ENCODE measurements at regions not wholly inside any gene's neighbourhood (a gene's known extent, or its start where the extent isn't known, plus 50 kb on each side); places are given as distances from the start of the nearest gene placed in this dataset.
A peak's percentile ranks its signal among the peaks of the same experiment; 100 is the strongest.

DNA sequence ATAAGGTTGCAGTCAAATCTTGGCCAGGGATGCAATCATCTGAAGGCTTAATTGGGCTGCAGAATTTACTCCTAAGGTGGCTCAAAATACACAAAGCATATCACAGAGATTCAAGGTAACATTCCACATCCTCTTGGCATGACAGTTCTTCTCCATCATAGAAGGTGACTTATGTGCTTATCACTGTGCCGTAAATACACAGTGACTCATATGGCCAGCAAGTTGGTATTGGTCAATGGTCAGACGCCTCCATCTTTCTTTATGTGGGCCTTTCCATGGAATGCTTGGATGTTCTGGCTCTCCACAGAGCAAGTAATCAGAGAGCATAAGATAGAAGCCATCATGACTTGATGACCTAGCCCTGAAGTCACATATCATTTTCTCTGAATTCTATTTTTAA is 168.8 kb upstream of the ST8SIA2 start:
- DNase-seq, result no peak
- H3K4me3 ChIP-seq (ENCODE audit: insufficient read depth, low read depth, low read length), result no peak overlapping the region
- no peaks in the 10 kb centered on the region for H3K27me3 ChIP-seq (ENCODE audit: control insufficient read depth, insufficient read depth, low read length)
- no peaks in the 10 kb centered on the region for H3K36me3 ChIP-seq (replicated peaks; ENCODE audit: control insufficient read depth, insufficient read depth, low read length)

- peak; percentile 44 for DNase-seq
- Histone ChIP-seq H3K36me3 (replicated peaks; ENCODE audit: control insufficient read depth, insufficient read depth, low read length) (no peaks in the 10 kb centered on the region), H3K27me3 (ENCODE audit: control insufficient read depth, insufficient read depth, low read length) (no peaks in the 10 kb centered on the region), H3K4me3 (ENCODE audit: insufficient read depth, low read depth, low read length) (no peak overlapping the region)
Measured at GRCh38 chr15:92226020-92226612, 167.6 kb upstream of the ST8SIA2 start.

GRCh38 chr15:92228830-92229229 is 164.9 kb upstream of the ST8SIA2 start:
- H3K36me3 ChIP-seq (replicated peaks; ENCODE audit: control insufficient read depth, insufficient read depth, low read length), result no peaks in the 10 kb centered on the region
- H3K4me3 ChIP-seq (ENCODE audit: insufficient read depth, low read depth, low read length), result no peak overlapping the region
- H3K27me3 ChIP-seq (ENCODE audit: control insufficient read depth, insufficient read depth, low read length), result no peaks in the 10 kb centered on the region
- no peak for DNase-seq

DNA sequence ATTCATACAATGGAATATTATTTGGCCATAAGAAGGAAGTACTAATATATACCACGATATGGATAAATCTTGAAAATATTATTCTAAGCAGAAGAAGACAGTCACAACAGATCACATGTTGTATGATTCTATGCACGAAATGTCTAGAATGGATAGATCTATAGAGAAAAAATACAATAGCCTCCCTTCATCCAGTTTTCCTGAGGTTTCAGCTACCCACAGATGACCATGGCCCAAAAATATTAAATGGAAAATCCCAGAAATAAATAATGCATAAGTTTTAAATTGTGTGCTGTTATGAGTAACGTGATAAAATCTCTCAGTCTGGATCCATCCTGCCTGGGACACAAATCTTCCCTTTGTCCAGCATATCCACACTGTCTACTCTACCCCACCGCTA is 162.2 kb upstream of the ST8SIA2 start:
- no peak overlapping the region for H3K4me3 ChIP-seq (ENCODE audit: insufficient read depth, low read depth, low read length)
- no peaks in the 10 kb centered on the region for H3K27me3 ChIP-seq (ENCODE audit: control insufficient read depth, insufficient read depth, low read length)
- DNase-seq, result no peak
- no peaks in the 10 kb centered on the region for H3K36me3 ChIP-seq (replicated peaks; ENCODE audit: control insufficient read depth, insufficient read depth, low read length)

DNA sequence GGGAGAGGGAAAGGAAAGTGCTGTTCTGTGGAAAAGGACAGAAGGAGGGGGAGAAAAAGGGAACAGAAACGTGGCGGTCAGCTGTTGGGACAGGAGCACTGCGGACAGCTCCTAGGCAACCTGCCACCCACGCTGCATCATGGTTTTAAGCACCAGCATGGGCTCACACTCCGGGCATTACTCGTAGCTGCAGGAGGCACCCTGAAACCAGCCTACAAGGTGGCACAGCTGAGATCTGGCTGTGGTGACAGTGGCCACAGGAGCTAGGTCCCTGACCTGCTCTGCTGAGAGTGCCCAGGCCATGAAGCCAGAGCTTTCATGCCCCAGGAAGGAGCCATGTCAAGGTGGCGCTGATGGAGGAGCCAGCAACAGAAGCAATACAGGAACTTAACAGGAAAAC is 161.4 kb upstream of the ST8SIA2 start:
- DNase-seq, result no peak
- Histone ChIP-seq H3K27me3 (ENCODE audit: control insufficient read depth, insufficient read depth, low read length) (no peaks in the 10 kb centered on the region), H3K4me3 (ENCODE audit: insufficient read depth, low read depth, low read length) (no peak overlapping the region), H3K36me3 (replicated peaks; ENCODE audit: control insufficient read depth, insufficient read depth, low read length) (no peaks in the 10 kb centered on the region)

DNA sequence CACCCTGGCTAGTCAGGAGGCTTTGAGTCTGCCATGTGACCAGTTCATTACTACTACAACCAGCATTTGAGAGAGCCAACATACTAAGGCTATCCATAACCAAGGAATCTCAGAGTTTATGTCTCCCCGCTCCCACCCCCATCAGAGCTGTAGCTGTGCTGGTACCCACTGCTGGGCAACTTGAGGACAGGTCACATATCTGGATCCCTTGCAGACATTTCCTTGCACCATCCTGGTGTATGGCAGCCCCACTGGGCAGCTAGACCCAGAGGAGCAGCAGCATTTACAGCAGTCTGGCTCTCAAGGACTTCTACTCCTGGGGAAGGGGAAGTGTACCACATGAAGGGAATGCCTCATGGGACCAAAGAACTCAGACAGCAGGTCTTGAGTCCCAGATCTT is 160.8 kb upstream of the ST8SIA2 start:
- Histone ChIP-seq H3K27me3 (ENCODE audit: control insufficient read depth, insufficient read depth, low read length) (no peaks in the 10 kb centered on the region), H3K4me3 (ENCODE audit: insufficient read depth, low read depth, low read length) (no peak overlapping the region), H3K36me3 (replicated peaks; ENCODE audit: control insufficient read depth, insufficient read depth, low read length) (no peaks in the 10 kb centered on the region)
- no peak for DNase-seq

- H3K27me3 ChIP-seq (ENCODE audit: control insufficient read depth, insufficient read depth, low read length), result no peaks in the 10 kb centered on the region
Measured at GRCh38 chr15:92243227-92243626, 150.5 kb upstream of the ST8SIA2 start.

GRCh38 chr15:92244703-92245102 is 149.0 kb upstream of the ST8SIA2 start:
- no peaks in the 10 kb centered on the region for H3K27me3 ChIP-seq (ENCODE audit: control insufficient read depth, insufficient read depth, low read length)
- no peaks in the 10 kb centered on the region for H3K36me3 ChIP-seq (replicated peaks; ENCODE audit: control insufficient read depth, insufficient read depth, low read length)
- peak; percentile 16 for DNase-seq
- H3K4me3 ChIP-seq (ENCODE audit: insufficient read depth, low read depth, low read length), result no peak overlapping the region

More at GRCh38 chr15:92243227-92243626, 150.5 kb upstream of the ST8SIA2 start:
- no peak overlapping the region for H3K4me3 ChIP-seq (ENCODE audit: insufficient read depth, low read depth, low read length)
- no peak for DNase-seq
- no peaks in the 10 kb centered on the region for H3K36me3 ChIP-seq (replicated peaks; ENCODE audit: control insufficient read depth, insufficient read depth, low read length)

GRCh38 chr15:92247649-92248242 is 145.9 kb upstream of the ST8SIA2 start:
- Histone ChIP-seq H3K36me3 (replicated peaks; ENCODE audit: control insufficient read depth, insufficient read depth, low read length) (no peaks in the 10 kb centered on the region), H3K4me3 (ENCODE audit: insufficient read depth, low read depth, low read length) (no peak overlapping the region), H3K27me3 (ENCODE audit: control insufficient read depth, insufficient read depth, low read length) (no peaks in the 10 kb centered on the region)
- DNase-seq, result no peak

DNA sequence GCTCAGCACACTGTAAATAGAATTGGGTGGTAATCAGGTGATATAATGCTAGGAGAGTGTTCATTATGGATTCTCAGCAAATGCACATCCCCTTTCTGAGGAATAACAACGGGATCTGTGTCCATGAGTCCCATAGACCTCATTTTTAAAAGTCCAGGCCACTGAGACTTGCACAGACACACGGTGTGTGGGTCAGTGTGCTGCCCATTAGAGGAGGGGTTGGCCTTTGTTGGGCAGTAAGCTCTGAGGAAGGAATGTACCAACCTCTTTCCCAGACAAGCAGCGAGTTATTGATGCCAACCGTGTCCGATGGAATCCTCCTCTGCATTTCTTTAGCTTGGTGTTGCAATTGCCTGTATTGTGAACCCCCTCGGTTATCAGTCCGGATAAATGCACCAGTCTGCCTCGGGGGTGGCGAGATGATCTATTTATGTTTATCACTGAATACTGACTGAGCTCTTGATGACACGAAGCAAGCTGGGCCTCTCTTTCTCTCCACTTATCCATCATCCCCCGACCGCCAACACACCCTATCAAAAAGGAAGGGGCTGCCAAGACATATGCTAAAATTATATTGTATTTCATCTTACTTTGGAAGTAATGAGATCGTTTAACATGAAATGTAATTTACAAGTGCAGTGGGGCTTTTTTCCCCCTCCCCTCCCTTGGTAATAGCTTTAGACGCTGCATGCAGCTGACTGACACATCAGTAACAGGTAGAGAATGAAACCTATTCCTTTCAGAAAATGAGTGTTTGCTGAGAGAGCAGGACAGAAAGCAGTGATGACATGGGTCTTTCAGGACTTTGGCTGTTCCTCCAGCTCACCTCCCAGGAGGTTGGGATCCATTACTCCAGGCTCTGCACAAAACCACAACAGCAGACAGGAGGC is 126.6 kb upstream of the ST8SIA2 start:
- Histone ChIP-seq H3K4me3 (ENCODE audit: insufficient read depth, low read depth, low read length) (no peak overlapping the region), H3K27me3 (ENCODE audit: control insufficient read depth, insufficient read depth, low read length) (no peaks in the 10 kb centered on the region), H3K36me3 (replicated peaks; ENCODE audit: control insufficient read depth, insufficient read depth, low read length) (no peaks in the 10 kb centered on the region)
- DNase-seq, result no peak

DNA sequence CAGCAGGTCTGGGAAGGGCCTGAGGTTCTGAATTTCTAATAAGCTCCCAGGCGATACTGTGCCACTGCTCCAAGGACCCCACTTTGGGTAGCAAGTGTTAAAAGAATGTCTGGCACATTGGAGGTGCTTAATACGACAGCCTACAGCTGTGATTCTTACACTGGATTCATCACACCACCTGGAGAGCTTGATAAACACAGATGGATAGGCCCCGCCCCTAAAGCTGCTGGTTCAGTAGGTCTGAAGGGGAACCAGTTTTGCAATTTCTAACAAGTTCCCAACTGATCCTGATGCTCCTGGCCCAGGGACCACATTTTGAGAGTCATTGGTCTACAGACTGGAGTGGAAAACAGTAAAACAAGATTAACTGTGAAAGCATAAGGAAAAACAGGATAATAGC is 124.8 kb upstream of the ST8SIA2 start:
- DNase-seq, result peak; percentile 15
- no peak overlapping the region for H3K4me3 ChIP-seq (ENCODE audit: insufficient read depth, low read depth, low read length)
- no peaks in the 10 kb centered on the region for H3K27me3 ChIP-seq (ENCODE audit: control insufficient read depth, insufficient read depth, low read length)
- H3K36me3 ChIP-seq (replicated peaks; ENCODE audit: control insufficient read depth, insufficient read depth, low read length), result no peaks in the 10 kb centered on the region

DNA sequence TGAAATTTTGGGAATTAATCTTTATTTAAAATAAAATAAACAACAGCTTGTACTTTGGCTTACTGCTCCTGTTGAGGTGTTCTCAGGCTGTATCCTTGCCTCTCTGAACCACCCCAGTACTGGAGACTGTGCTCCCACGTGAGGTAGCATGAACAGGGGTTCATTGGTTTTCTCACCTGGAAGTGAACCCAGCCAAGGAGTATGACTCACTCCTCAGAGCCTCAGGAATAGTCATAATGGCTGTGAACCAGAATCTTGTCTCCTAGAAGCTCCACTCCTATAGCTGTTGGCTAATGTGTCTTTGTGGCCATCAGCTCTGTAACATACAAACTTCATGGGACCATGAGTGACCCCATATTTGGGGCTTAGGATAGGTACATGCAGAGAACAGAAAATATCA is 122.5 kb upstream of the ST8SIA2 start:
- H3K36me3 ChIP-seq (replicated peaks; ENCODE audit: control insufficient read depth, insufficient read depth, low read length), result no peaks in the 10 kb centered on the region
- no peak overlapping the region for H3K4me3 ChIP-seq (ENCODE audit: insufficient read depth, low read depth, low read length)

GRCh38 chr15:92272106-92272505 is 121.6 kb upstream of the ST8SIA2 start:
- no peaks in the 10 kb centered on the region for H3K36me3 ChIP-seq (replicated peaks; ENCODE audit: control insufficient read depth, insufficient read depth, low read length)
- no peak for DNase-seq
- H3K27me3 ChIP-seq (ENCODE audit: control insufficient read depth, insufficient read depth, low read length), result no peaks in the 10 kb centered on the region
- H3K4me3 ChIP-seq (ENCODE audit: insufficient read depth, low read depth, low read length), result no peak overlapping the region

More for the DNA sequence above, 122.5 kb upstream of the ST8SIA2 start:
- no peaks in the 10 kb centered on the region for H3K27me3 ChIP-seq (ENCODE audit: control insufficient read depth, insufficient read depth, low read length)
- no peak for DNase-seq

DNA sequence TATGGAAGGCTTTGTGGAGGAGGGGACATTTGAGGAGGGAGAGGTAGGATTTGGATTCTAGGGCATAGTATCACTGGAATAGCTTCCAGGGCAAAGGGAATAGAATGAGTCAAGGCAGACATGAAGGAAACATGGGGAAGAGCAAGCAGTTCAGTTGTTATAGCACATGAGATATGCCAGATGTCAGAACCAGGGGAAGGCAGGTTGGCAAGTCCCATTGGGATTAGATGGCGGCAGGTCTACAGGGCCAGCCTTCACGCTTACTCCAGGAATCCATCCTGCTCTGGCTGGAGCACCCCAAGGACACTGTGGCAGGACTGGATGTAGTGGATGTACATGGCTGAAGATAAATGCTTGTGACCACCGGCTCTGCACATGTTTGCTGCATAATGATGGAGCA is 120.4 kb upstream of the ST8SIA2 start:
- H3K4me3 ChIP-seq (ENCODE audit: insufficient read depth, low read depth, low read length), result no peak overlapping the region
- no peaks in the 10 kb centered on the region for H3K27me3 ChIP-seq (ENCODE audit: control insufficient read depth, insufficient read depth, low read length)
- no peaks in the 10 kb centered on the region for H3K36me3 ChIP-seq (replicated peaks; ENCODE audit: control insufficient read depth, insufficient read depth, low read length)

GRCh38 chr15:92273723-92274122 is 120.0 kb upstream of the ST8SIA2 start:
- DNase-seq, result no peak
- H3K4me3 ChIP-seq (ENCODE audit: insufficient read depth, low read depth, low read length), result no peak overlapping the region
- no peaks in the 10 kb centered on the region for H3K27me3 ChIP-seq (ENCODE audit: control insufficient read depth, insufficient read depth, low read length)
- no peaks in the 10 kb centered on the region for H3K36me3 ChIP-seq (replicated peaks; ENCODE audit: control insufficient read depth, insufficient read depth, low read length)

More for the DNA sequence above, 120.4 kb upstream of the ST8SIA2 start:
- no peak for DNase-seq

Data from H7 (cell line).